Mucosa of stomach (tissue), 1 donor: ENCODE measurements at regions not wholly inside any gene's neighbourhood (a gene's known extent, or its start where the extent isn't known, plus 50 kb on each side); places are given as distances from the start of the nearest gene placed in this dataset.

ENCODE experiments used
- H3K27me3 ChIP-seq: one replicate; pipeline ENCODE4 v1.7.0; 2013; ENCODE audit warnings: mild to moderate bottlenecking, low read length; ENCODE audit not compliant: control insufficient read depth, insufficient read depth
- H3K36me3 ChIP-seq: one replicate; pipeline ENCODE4 v1.7.0; 2013; ENCODE audit warnings: low read length; ENCODE audit not compliant: control insufficient read depth, insufficient read depth
- H3K4me1 ChIP-seq: one replicate; pipeline ENCODE4 v1.7.0; 2013; ENCODE audit warnings: mild to moderate bottlenecking, low read length; ENCODE audit not compliant: control insufficient read depth, insufficient read depth
- H3K4me3 ChIP-seq: one replicate; pipeline ENCODE4 v1.7.0; 2013; ENCODE audit warnings: low read length
- H3K9ac ChIP-seq: one replicate; pipeline ENCODE4 v1.7.0; 2013; ENCODE audit warnings: mild to moderate bottlenecking, low read length, moderate library complexity
- H3K9me3 ChIP-seq: one replicate; pipeline ENCODE4 v1.7.0; 2013; ENCODE audit warnings: mild to moderate bottlenecking, low read length, moderate library complexity; ENCODE audit not compliant: control insufficient read depth
- donor health status: Pancreatic carcinoma.

GRCh38 chr12:89950421-89950820 lies 241.8 kb upstream of the ATP2B1 start:
- Histone ChIP-seq H3K27me3 (no peaks in the 10 kb centered on the region), H3K4me1 (peaks cover 53% of the 10 kb centered on the region), H3K9me3 (no peaks in the 10 kb centered on the region), H3K9ac (no peak overlapping the region), H3K4me3 (no peak overlapping the region), H3K36me3 (no peaks in the 10 kb centered on the region)

- no peaks in the 10 kb centered on the region for H3K36me3 ChIP-seq
- H3K9me3 ChIP-seq, result no peaks in the 10 kb centered on the region
- H3K4me1 ChIP-seq, result peaks cover 53% of the 10 kb centered on the region
- no peak overlapping the region for H3K4me3 ChIP-seq
- H3K9ac ChIP-seq, result no peak overlapping the region
- no peaks in the 10 kb centered on the region for H3K27me3 ChIP-seq
These were observed 241.0 kb upstream of the ATP2B1 start for GRCh38 chr12:89949457-89950195.

GRCh38 chr12:89948271-89949175 lies 239.9 kb upstream of the ATP2B1 start:
- H3K4me3 ChIP-seq, result no peak overlapping the region
- no peaks in the 10 kb centered on the region for H3K27me3 ChIP-seq
- no peaks in the 10 kb centered on the region for H3K9me3 ChIP-seq
- no peak overlapping the region for H3K9ac ChIP-seq
- H3K36me3 ChIP-seq, result no peaks in the 10 kb centered on the region
- H3K4me1 ChIP-seq, result peaks cover 54% of the 10 kb centered on the region

- Histone ChIP-seq H3K9me3 (no peaks in the 10 kb centered on the region), H3K9ac (peak overlapping the region; percentile 66), H3K36me3 (no peaks in the 10 kb centered on the region), H3K4me1 (peaks cover 63% of the 10 kb centered on the region), H3K4me3 (peak overlapping the region; percentile 20), H3K27me3 (no peaks in the 10 kb centered on the region)
These were observed 239.0 kb upstream of the ATP2B1 start for GRCh38 chr12:89947437-89948270.

GRCh38 chr12:89946518-89947135 lies 238.0 kb upstream of the ATP2B1 start:
- Histone ChIP-seq H3K9ac (no peak overlapping the region), H3K9me3 (no peaks in the 10 kb centered on the region), H3K27me3 (no peaks in the 10 kb centered on the region), H3K4me3 (no peak overlapping the region), H3K36me3 (no peaks in the 10 kb centered on the region), H3K4me1 (peaks cover 67% of the 10 kb centered on the region)

GRCh38 chr12:89945123-89945522 lies 236.5 kb upstream of the ATP2B1 start:
- H3K4me1 ChIP-seq, result peaks cover 63% of the 10 kb centered on the region
- no peaks in the 10 kb centered on the region for H3K36me3 ChIP-seq
- no peaks in the 10 kb centered on the region for H3K27me3 ChIP-seq
- no peak overlapping the region for H3K9ac ChIP-seq
- no peak overlapping the region for H3K4me3 ChIP-seq
- no peaks in the 10 kb centered on the region for H3K9me3 ChIP-seq

- Histone ChIP-seq H3K4me3 (no peak overlapping the region), H3K9me3 (no peaks in the 10 kb centered on the region), H3K27me3 (no peaks in the 10 kb centered on the region), H3K36me3 (no peaks in the 10 kb centered on the region), H3K9ac (no peak overlapping the region), H3K4me1 (peaks cover 59% of the 10 kb centered on the region)
These were observed 234.8 kb upstream of the ATP2B1 start for GRCh38 chr12:89943463-89943862.

GRCh38 chr12:89941436-89941835 lies 232.8 kb upstream of the ATP2B1 start:
- Histone ChIP-seq H3K27me3 (no peaks in the 10 kb centered on the region), H3K4me3 (no peak overlapping the region), H3K9me3 (no peaks in the 10 kb centered on the region), H3K36me3 (no peaks in the 10 kb centered on the region), H3K4me1 (peaks cover 44% of the 10 kb centered on the region), H3K9ac (no peak overlapping the region)

- Histone ChIP-seq H3K4me3 (no peak overlapping the region), H3K27me3 (no peaks in the 10 kb centered on the region), H3K9me3 (no peaks in the 10 kb centered on the region), H3K4me1 (peaks cover 35% of the 10 kb centered on the region), H3K9ac (no peak overlapping the region), H3K36me3 (no peaks in the 10 kb centered on the region)
These were observed 231.0 kb upstream of the ATP2B1 start for GRCh38 chr12:89939522-89940215.

GRCh38 chr12:89936631-89937030 lies 228.0 kb upstream of the ATP2B1 start:
- no peaks in the 10 kb centered on the region for H3K9me3 ChIP-seq
- no peaks in the 10 kb centered on the region for H3K36me3 ChIP-seq
- H3K9ac ChIP-seq, result no peak overlapping the region
- peaks cover 22% of the 10 kb centered on the region for H3K4me1 ChIP-seq
- H3K27me3 ChIP-seq, result no peaks in the 10 kb centered on the region
- H3K4me3 ChIP-seq, result no peak overlapping the region

GRCh38 chr12:89935850-89936249 lies 227.2 kb upstream of the ATP2B1 start:
- Histone ChIP-seq H3K36me3 (no peaks in the 10 kb centered on the region), H3K9me3 (no peaks in the 10 kb centered on the region), H3K27me3 (no peaks in the 10 kb centered on the region), H3K4me3 (no peak overlapping the region), H3K9ac (no peak overlapping the region), H3K4me1 (peaks cover 14% of the 10 kb centered on the region)
